GM04503 (cell line): ENCODE measurements at regions not wholly inside any gene's neighbourhood (a gene's known extent, or its start where the extent isn't known, plus 50 kb on each side); places are given as distances from the start of the nearest gene placed in this dataset.

Experiments used
- DNase-seq: peaks from one replicate; pipeline ENCODE4 v3.0.0-alpha.2; 2012; ENCODE audit warnings: low read depth

DNA sequence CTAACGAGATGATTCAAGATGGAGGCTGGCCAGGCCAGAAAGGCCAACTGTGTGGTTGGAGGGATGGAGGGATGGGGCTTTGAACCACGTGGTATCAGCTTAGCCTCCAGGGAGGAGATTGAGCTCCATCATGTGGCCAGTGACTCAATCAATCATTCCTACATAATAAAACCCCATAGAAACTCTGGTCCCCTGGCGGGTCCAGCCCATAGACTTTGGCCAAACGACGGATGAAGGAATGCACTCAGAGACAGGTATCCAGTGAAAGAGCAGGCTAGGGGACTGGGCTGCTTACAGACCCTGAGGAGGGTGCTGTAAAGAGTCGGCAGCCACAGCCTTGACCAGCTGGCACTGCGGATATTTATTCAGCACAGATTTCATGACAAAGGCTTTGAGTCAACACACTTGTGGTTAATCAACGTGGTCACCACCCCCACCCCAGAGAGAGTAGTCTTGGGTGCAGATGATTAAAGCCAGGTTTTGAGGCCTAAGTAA is 308.7 kb upstream of the TNRC6C start:
- DNase-seq = no peak

DNA sequence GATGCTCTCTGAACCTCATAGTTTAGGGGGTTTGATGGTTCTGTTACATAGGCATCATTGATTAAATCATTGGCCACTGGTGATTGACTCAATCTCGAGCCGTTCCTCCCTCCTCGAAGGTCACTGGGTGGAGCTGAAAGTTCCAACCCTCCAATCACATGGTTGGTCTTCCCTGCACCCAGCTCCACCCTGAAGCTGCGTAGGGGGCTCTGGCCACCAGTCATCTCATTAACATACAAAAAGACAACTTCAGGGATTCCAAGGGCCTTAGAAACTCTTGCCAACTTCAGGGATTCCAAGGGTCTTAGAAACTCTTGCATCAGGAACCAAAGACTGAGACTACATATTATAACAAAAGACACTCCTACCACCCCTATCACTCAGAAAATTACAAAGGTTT is 306.5 kb upstream of the TNRC6C start:
- DNase-seq = no peak

GRCh38 chr17:77654296-77654695 is 304.2 kb upstream of the TNRC6C start:
- DNase-seq = no peak

DNA sequence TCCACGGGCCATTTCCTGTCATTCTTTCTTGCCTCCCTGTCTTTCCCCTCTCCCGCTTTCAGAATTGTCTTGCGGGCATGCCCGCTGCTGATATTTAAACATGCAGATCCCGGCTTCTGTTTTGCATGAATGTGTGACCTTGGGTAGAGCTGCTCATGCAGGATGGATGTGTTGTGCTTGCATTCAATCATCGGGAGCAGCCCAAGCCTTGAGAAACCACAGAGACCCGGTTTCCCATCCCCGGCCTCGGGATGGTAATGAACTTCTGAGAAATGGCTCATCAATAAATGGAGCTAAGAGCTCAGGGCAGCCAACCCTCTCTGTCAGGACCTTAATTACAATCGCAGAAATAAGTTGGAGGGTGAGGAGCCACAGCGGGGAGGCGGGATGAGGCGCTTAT is 303.7 kb upstream of the TNRC6C start:
- no peak for DNase-seq

DNA sequence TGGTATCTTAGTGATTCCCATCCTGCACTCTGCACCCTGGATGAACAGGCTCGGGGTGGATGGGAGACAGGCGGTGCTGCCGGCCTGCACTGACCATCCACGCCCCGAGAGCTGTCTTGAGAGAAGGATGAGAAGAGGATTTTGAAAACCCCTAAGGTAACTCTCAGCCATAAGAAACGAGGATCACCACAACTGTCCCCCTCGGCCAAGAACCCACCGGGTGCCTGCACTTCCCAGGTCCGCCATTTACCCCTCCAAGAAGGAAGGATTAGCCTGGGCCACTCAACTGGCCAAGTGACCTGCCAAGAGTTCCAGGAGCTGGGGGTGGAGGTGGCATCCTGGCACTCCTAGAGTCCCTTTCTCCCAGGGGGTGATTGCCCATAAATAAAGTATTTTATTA is 302.4 kb upstream of the TNRC6C start:
- DNase-seq = no peak

- DNase-seq = no peak
Measured at GRCh38 chr17:77657839-77658238, 300.7 kb upstream of the TNRC6C start.

- DNase-seq = no peak
Measured at GRCh38 chr17:77660524-77660923, 298.0 kb upstream of the TNRC6C start.

DNA sequence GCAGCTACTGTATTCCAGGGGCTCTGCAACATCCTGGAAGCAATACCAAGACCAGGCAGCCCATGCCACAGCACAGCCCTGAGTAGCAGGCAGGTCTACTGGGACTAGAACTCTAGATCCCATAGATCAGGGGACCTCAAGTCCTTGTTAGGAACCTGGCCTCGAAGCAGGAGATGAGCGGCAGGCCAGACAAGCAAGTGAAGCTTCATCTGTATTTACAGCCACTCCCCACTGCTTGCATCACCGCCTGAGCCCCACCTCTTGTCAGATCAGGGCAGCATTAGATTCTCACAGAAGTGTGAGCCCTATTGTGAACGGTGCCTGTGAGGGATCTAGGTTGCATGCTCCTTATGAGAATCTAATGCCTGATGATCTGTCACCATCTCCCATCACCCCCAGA is 295.7 kb upstream of the TNRC6C start:
- no peak for DNase-seq

DNA sequence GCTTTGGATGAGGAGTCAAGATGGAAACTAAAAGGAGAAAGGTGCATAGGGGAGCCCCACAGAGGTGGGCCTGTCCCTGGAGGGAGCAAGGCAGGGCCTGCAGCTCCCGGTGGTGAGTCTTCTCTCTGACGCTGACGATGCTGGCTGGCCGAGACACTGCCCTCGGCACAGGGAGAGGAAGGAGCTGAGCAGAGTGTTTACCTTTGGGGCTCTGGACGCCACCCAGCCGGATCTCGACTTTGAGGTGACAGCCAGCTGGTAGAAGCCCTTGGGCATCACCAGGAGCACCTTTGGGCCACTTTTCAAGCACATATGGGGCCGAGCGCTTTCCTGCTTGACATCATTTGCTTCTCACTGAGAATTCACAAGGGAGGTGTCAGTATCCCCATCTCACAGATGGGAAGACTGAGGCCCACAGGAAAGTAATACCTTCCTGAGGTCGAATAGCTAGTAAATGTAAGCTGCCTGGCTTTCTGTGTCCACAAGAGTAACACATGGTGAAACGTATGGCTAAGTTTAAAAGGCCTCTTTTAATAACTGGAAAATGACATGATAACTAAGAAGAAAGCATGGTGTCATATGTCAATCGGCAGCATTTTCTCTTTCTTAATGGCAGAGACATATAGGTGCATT is 294.3 kb upstream of the TNRC6C start:
- no peak for DNase-seq

- DNase-seq = no peak
Measured at GRCh38 chr17:77665833-77666232, 292.7 kb upstream of the TNRC6C start.

DNA sequence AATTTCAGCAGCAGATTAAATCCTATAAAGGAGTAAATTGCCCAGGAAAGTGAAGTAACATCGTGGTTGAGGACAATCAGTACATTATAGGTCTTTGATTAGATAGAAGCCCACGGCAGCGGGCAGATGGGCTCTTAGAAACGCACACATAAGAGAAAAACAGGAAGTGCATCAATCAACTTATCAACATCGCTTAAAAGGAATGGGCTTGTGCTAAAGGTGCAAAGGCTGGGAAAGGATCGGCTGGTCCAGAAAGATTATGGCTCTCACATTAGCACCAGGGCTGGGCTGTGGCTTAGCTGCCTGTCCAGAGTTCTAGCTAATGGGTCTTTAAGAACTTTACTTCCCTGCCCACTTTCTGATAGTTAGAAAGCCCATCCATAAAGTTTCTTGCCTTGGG is 292.0 kb upstream of the TNRC6C start:
- DNase-seq = no peak

DNA sequence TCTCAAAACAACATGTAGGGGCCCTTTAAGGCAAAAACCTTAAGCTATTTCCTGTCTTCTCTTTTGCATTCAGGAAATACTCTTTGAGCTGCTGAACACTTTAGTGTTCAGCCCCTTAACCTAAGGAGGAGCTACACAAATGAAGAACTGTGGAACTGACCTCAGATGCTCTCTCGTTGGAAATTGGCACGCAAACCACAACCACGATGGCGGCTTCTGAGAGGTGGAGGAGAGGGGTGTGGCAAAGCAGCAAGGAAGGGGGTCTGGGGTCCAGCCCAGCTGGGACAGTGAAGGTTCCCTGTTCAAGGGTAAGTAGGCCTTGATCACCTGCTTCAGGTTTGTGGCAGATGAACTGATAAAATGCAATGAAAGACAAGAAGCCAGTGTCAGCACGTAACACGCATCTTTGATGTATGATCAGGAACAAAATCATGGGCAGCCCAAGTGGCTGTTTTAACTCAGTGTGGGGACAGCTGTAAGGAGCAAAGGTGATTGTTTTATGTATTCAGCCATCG is 291.6 kb upstream of the TNRC6C start:
- DNase-seq = no peak

DNA sequence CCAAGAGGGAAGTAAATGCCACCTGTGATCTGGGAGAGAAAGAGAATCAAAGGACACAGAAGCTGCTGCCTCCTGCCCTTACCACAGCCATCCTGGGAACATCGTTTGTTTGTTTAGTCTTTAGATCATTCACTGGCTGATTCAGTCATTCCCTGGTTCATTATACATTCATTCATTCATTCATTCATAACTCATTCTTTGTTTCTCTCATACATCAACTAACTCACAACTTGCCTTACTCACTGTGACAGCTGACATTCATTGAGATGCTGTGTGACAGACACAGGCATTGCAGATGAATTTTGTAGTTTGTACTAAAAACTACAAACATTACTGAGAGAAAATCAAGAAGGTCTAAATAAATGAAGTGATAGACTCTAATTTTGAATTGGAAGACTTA is 291.0 kb upstream of the TNRC6C start:
- no peak for DNase-seq

DNA sequence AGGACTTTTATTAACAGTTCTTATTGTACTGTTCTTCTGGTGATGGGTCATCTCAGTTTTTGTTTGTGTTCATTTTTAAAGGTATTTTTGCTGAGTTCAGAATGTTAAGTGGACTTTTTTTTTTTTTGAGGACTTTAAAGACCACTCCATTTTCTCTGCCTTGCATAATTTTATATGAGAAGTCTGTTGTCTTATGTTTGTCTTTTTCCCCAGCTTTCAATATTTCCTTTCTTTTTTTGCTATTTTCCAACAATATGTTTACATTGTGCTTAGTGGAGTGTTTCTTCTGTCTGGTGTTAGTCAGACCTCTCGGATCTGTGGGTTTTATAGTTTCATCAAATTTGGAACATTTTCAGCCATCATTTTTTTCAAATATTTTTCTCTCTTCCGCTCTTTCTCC is 290.0 kb upstream of the TNRC6C start:
- no peak for DNase-seq

DNA sequence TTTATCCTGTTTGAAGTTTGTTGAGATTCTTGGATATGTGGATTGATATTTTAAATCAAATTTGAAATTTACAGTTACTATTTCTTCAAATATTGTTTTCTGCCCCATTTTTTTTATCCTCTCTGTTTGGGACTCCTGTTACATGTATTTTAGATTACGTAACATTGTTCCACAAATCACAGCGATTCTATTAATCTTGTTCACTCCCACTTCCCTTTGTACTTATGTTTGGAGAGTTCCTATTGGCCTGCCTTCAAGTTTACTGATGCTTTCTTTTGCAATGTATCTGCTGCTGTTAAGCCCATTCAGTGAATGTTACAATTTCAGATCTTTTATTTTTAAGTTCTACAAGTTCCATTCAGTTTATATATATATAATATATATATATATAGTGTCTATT is 288.3 kb upstream of the TNRC6C start:
- DNase-seq = no peak

DNA sequence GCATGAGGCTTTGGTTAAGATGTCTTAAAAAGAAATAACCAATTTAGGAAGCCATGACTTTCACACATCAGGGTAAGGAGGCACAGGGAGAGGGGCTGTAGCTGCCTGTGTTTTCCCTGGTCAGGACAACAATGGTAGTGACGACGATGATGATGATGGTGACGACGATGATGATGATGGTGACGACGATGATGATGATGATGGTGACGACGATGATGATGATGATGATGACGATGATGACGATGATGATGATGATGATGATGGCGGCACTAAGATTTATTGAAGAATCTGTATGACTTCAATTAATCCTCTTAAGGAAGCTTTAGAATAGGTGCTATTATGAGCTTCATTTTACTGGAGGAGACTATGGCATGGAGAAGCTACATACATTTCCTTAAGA is 284.1 kb upstream of the TNRC6C start:
- DNase-seq = no peak

DNA sequence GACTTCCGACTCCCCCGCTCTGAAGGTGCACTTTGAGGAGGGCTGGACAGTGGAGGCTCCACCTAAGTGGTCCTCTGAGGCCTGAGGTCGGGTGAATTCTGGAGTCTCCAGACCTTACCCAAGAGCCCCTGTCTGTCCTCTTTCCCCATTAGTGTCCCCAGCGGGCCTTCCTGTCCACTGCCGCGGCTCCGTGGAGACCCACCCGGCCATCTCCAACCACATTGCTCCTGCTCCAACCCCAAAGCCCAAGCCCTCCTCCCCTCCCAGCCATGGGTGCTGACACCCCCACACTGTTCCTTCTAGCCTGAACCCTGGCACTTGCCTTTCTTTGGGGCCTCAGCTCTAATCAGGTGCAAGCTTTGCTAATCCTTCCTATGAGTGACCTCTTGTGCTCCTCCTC is 283.1 kb upstream of the TNRC6C start:
- no peak for DNase-seq

GRCh38 chr17:77675816-77676215 is 282.7 kb upstream of the TNRC6C start:
- no peak for DNase-seq

DNA sequence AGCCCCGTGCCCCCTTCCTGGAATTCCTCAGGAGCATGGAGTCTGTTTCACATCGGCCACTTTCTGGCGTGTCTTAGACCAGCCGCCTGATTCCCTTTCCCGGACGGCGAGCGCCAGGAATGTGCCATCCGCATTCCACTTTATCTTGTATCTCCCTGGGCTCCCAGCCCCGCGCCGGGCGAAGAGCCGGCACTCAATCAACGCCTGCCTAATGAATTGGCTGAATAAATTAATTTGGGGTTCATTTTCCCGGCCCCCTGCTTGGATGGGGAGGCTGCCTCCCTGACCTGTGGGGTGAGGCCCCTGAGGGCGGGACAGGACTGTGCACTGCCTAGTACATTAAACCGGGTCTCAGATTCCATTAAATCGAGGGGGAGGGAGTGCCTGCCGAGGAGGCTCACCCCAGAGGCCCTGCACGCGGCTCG is 282.3 kb upstream of the TNRC6C start:
- DNase-seq = no peak

GRCh38 chr17:77677211-77677610 is 281.3 kb upstream of the TNRC6C start:
- DNase-seq = no peak

GRCh38 chr17:77677630-77678029 is 280.9 kb upstream of the TNRC6C start:
- DNase-seq = no peak

DNA sequence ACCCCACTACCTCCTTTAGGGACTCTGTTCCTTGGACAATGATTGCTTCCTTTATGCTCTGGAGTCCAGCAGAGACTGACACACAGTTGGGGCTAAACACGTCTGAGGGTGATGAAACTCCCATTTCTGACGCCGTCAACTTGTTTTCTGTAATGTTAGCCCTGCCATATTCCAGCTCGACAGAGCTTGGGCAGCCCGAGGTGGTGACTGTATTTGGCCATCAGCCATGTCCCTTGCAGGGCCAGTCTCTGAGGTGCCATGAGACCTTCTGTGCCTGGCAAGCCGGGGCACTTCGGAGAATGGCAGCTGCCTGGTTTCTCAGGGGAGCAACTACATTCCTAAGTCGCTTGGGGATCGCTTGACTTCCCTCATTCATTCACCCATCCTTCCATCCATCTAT is 278.9 kb upstream of the TNRC6C start:
- DNase-seq = no peak

DNA sequence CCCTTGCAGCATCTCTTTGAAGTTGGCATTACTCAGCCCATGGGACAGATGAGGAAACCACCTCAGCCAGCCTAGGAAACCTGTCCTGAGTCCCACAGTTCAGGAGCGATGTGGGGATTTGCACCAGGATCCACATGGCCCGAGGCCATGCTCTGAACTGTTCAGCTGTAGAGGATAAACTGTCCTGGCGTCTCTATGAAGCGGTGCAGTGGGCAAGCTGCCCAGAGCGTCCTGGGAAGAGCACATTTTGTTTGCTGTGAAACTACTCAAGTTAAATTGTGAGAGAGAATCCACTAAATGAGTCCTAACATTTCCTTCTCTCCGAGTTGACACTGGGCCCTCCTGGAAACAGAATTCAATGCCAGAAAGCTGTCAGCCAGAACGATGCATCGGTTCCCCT is 276.6 kb upstream of the TNRC6C start:
- DNase-seq = no peak
